Left lung (tissue), 4 donors: ENCODE measurements at regions not wholly inside any gene's neighbourhood (a gene's known extent, or its start where the extent isn't known, plus 50 kb on each side); places are given as distances from the start of the nearest gene placed in this dataset.
A peak's percentile ranks its signal among the peaks of the same experiment; 100 is the strongest.

Experiments
- ATAC-seq: fragments of 200-7000 bp; cut with Tn5 transposase; one replicate; pipeline ENCODE4 v1.9.1; 2020; ENCODE audit warnings: moderate library complexity
- DNase-seq, 4 donors: peaks; one replicate each; pipeline ENCODE4 v3.0.0-alpha.2; 2013 to 2020
- H3K27ac ChIP-seq, 2 donors: fragments of 200-600 bp; sonication (generic) in 1 of 2; one replicate each; pipeline versions ENCODE4 v1.5.0 to v1.8.0; 2020 to 2021
- H3K27me3 ChIP-seq, 2 donors: fragments of 200-600 bp; sonication (generic) in 1 of 2; one replicate each; pipeline versions ENCODE4 v1.5.0 to v1.8.0; 2020 to 2021
- H3K36me3 ChIP-seq, 2 donors: fragments of 200-600 bp; sonication (generic) in 1 of 2; one replicate each; pipeline versions ENCODE4 v1.5.0 to v1.8.0; 2020 to 2021
- H3K4me1 ChIP-seq, 2 donors: fragments of 200-600 bp; one replicate each; pipeline ENCODE4 v1.8.0; 2021
- H3K4me3 ChIP-seq, 2 donors: fragments of 200-600 bp; sonication (generic) in 1 of 2; one replicate each; pipeline versions ENCODE4 v1.5.0 to v1.8.0; 2020 to 2021; ENCODE audit warnings: mild to moderate bottlenecking in 1 of 2
- H3K9me3 ChIP-seq, 2 donors: fragments of 200-600 bp; sonication (generic) in 1 of 2; one replicate each; pipeline versions ENCODE4 v1.5.0 to v1.8.0; 2020 to 2021
- CTCF ChIP-seq, 2 donors: fragments of 200-600 bp; sonication (generic) in 1 of 2; IDR thresholded peaks; one replicate each; pipeline versions ENCODE4 v1.5.0 to v1.8.0; 2021; ENCODE audit warnings: antibody characterized with exemption in 2 of 2
- intact Hi-C, 2 donors: fragments of 100-400 bp; cut with DNase I; formaldehyde crosslinking; loops; one replicate each; pipeline versions ENCODE4 v1.11.2 to v1.14.2; 2022
- donor health status: DM: no; HTN: yes; CAD: no.
- donor health status: DM: no; HTN: no; CAD: no.

- no peaks in the 10 kb centered on the region for H3K27me3 ChIP-seq
- H3K4me1 ChIP-seq: no peaks in the 10 kb centered on the region
- DNase-seq (no peak), ATAC-seq (no peak)
- no peak for TF ChIP-seq CTCF (IDR thresholded peaks at IDR 0.05)
- no peaks in the 10 kb centered on the region for H3K36me3 ChIP-seq
- no peak overlapping the region for H3K4me3 ChIP-seq
- no peaks in the 10 kb centered on the region for H3K9me3 ChIP-seq
- H3K27ac ChIP-seq: no peak overlapping the region
- intact Hi-C loops: no loop called here
Measured at GRCh38 chr2:116747103-116747502, 1067.4 kb upstream of the DDX18 start.

GRCh38 chr2:116749994-116750393 is 1064.5 kb upstream of the DDX18 start:
- ATAC-seq (no peak), DNase-seq (no peak)
- intact Hi-C loops: no loop called here
- Histone ChIP-seq H3K36me3 (no peaks in the 10 kb centered on the region), H3K4me3 (no peak overlapping the region), H3K4me1 (no peaks in the 10 kb centered on the region), H3K27ac (no peak overlapping the region), H3K27me3 (no peaks in the 10 kb centered on the region), H3K9me3 (no peaks in the 10 kb centered on the region)
- TF ChIP-seq CTCF (IDR thresholded peaks at IDR 0.05): no peak

- no peak overlapping the region for H3K4me3 ChIP-seq
- no peaks in the 10 kb centered on the region for H3K9me3 ChIP-seq
- no peaks in the 10 kb centered on the region for H3K36me3 ChIP-seq
- ATAC-seq: no peak
- H3K27me3 ChIP-seq: no peaks in the 10 kb centered on the region
- intact Hi-C loops: no loop called here
- H3K27ac ChIP-seq: no peak overlapping the region
- peak in 2 of 4 donors; percentile 1 to 50 for DNase-seq
- no peaks in the 10 kb centered on the region for H3K4me1 ChIP-seq
- TF ChIP-seq CTCF (IDR thresholded peaks at IDR 0.05): no peak
Measured at GRCh38 chr2:116754381-116755101, 1060.0 kb upstream of the DDX18 start.

- no peaks in the 10 kb centered on the region for H3K36me3 ChIP-seq
- ATAC-seq: no peak
- no peaks in the 10 kb centered on the region for H3K9me3 ChIP-seq
- H3K27me3 ChIP-seq: no peaks in the 10 kb centered on the region
- TF ChIP-seq CTCF (IDR thresholded peaks at IDR 0.05): no peak
- no peak for DNase-seq
- no peak overlapping the region for H3K4me3 ChIP-seq
- no peak overlapping the region for H3K27ac ChIP-seq
- no peaks in the 10 kb centered on the region for H3K4me1 ChIP-seq
- intact Hi-C loops: no loop called here
Measured at GRCh38 chr2:116761864-116762263, 1052.6 kb upstream of the DDX18 start.

- TF ChIP-seq CTCF (IDR thresholded peaks at IDR 0.05): no peak
- DNase-seq (no peak), ATAC-seq (no peak)
- Histone ChIP-seq H3K9me3 (no peaks in the 10 kb centered on the region), H3K4me1 (no peaks in the 10 kb centered on the region), H3K27me3 (no peaks in the 10 kb centered on the region), H3K4me3 (no peak overlapping the region), H3K36me3 (no peaks in the 10 kb centered on the region), H3K27ac (no peak overlapping the region)
- intact Hi-C loops: no loop called here
Measured at GRCh38 chr2:116769514-116769913, 1045.0 kb upstream of the DDX18 start.
